B cell (primary cell): ENCODE measurements at regions not wholly inside any gene's neighbourhood (a gene's known extent, or its start where the extent isn't known, plus 50 kb on each side); places are given as distances from the start of the nearest gene placed in this dataset.

Source experiments
- ATAC-seq: fragments of 200-7000 bp; cut with Tn5 transposase; one replicate; pipeline ENCODE4 v1.10.0; 2021; ENCODE audit warnings: low read depth, mild to moderate bottlenecking, moderate number of reproducible peaks, moderate library complexity
- CTCF ChIA-PET: fragments of 350-600 bp; sonication (Branson Sonifier 250); formaldehyde crosslinking; loops from one replicate; lab custom pipeline; 2021; ENCODE audit warnings: antibody characterized with exemption, inconsistent platforms; lab: Charles Lee
- POLR2A ChIA-PET: fragments of 350-600 bp; sonication (Branson Sonifier 250); formaldehyde crosslinking; loops from one replicate; lab custom pipeline; 2021; ENCODE audit warnings: antibody characterized with exemption; lab: Charles Lee
- DNase-seq: peaks from one replicate; pipeline ENCODE4 v3.0.0; 2013
- H2AFZ ChIP-seq: 2 replicates; pipeline ENCODE4 v1.6.1; 2012; ENCODE audit warnings: mild to moderate bottlenecking, low read depth, low read length; ENCODE audit not compliant: insufficient read depth, poor library complexity, severe bottlenecking
- H3K27ac ChIP-seq, 2 donors: 1 replicate in 1 of 2; 2 replicates in 1 of 2; pipeline ENCODE4 v1.5.1; 2012 to 2013; ENCODE audit warnings: low read length in 2 of 2, mild to moderate bottlenecking in 2 of 2, moderate library complexity in 1 of 2
- H3K27me3 ChIP-seq, 4 experiments: fragments of 200-600 bp in 1 of 4; sonication (generic) in 1 of 4; replicated peaks in 1 of 4; 1 replicate in 2 of 4; 2 replicates in 2 of 4; pipeline versions ENCODE4 v1.6.1 to v1.7.0; 2013 to 2016; ENCODE audit warnings: low read length in 3 of 4, mild to moderate bottlenecking in 2 of 4, mixed read lengths in 1 of 4, moderate library complexity in 1 of 4; ENCODE audit not compliant: insufficient read depth in 4 of 4, control insufficient read depth in 3 of 4; ENCODE audit errors: control extremely low read depth in 1 of 4
- H3K36me3 ChIP-seq, 2 experiments: replicated peaks in 1 of 2; 1 replicate in 1 of 2; 2 replicates in 1 of 2; pipeline versions ENCODE4 v1.6.1 to v1.7.1; 2013; ENCODE audit warnings: low read length in 1 of 2; ENCODE audit not compliant: insufficient read depth in 2 of 2, control insufficient read depth in 1 of 2; ENCODE audit errors: control extremely low read depth in 1 of 2, extremely low read depth in 1 of 2
- H3K4me1 ChIP-seq, 2 donors: fragments of 200-600 bp in 1 of 2; sonication (generic) in 1 of 2; 1 replicate in 1 of 2; 2 replicates in 1 of 2; pipeline versions ENCODE4 v1.5.1 to v1.6.1; 2013 to 2017; ENCODE audit warnings: low read length in 2 of 2; ENCODE audit not compliant: control insufficient read depth in 2 of 2, insufficient read depth in 2 of 2
- H3K4me2 ChIP-seq: replicated peaks from 2 replicates; pipeline ENCODE3; 2012; ENCODE audit warnings: mild to moderate bottlenecking, low read depth, low read length; ENCODE audit not compliant: poor library complexity, severe bottlenecking
- H3K4me3 ChIP-seq, 5 experiments: fragments of 200-600 bp in 1 of 5; sonication (generic) in 1 of 5; 1 replicate in 3 of 5; 2 replicates in 2 of 5; pipeline versions ENCODE4 v1.5.1 to v1.7.0; 2011 to 2016; ENCODE audit warnings: low read length in 4 of 5, mild to moderate bottlenecking in 4 of 5, low read depth in 2 of 5, control low read depth in 1 of 5, moderate library complexity in 1 of 5; ENCODE audit not compliant: insufficient read depth in 1 of 5; ENCODE audit errors: control extremely low read depth in 1 of 5, extremely low read depth in 1 of 5
- H3K79me2 ChIP-seq: fragments of 200-600 bp; sonication (generic); one replicate; pipeline ENCODE4 v1.6.0; 2016; ENCODE audit warnings: low read length; ENCODE audit not compliant: control insufficient read depth, insufficient read depth
- H3K9ac ChIP-seq: fragments of 200-600 bp; sonication (generic); 2 replicates; pipeline ENCODE4 v1.6.1; 2017; ENCODE audit warnings: mild to moderate bottlenecking, low read length, moderate library complexity
- H3K9me3 ChIP-seq, 3 donors: one replicate each; pipeline versions ENCODE4 v1.6.1 to v1.7.1; 2013; ENCODE audit warnings: low read length in 2 of 3; ENCODE audit not compliant: control insufficient read depth in 2 of 3, insufficient read depth in 1 of 3; ENCODE audit errors: control extremely low read depth in 1 of 3
- H4K20me1 ChIP-seq: 2 replicates; pipeline ENCODE4 v1.6.0; 2012; ENCODE audit warnings: mild to moderate bottlenecking, low read length; ENCODE audit not compliant: insufficient read depth, control insufficient read depth, poor library complexity, severe bottlenecking
- H3K27ac Mint-ChIP-seq: one replicate; pipeline ENCODE4 v1.8.0; 2021; ENCODE audit warnings: mixed read lengths
- H3K27me3 Mint-ChIP-seq: one replicate; pipeline ENCODE4 v1.8.0; 2021; ENCODE audit warnings: mixed read lengths
- H3K4me1 Mint-ChIP-seq: one replicate; pipeline ENCODE4 v1.8.0; 2021; ENCODE audit warnings: mixed read lengths
- H3K4me3 Mint-ChIP-seq: one replicate; pipeline ENCODE4 v1.8.0; 2021; ENCODE audit warnings: mixed read lengths
- H3K9me3 Mint-ChIP-seq: one replicate; pipeline ENCODE4 v1.8.0; 2022; ENCODE audit warnings: mixed read lengths; ENCODE audit not compliant: insufficient read depth
- EZH2 ChIP-seq: IDR thresholded peaks from 2 replicates; pipeline ENCODE4 v1.6.1; 2012; ENCODE audit warnings: borderline replicate concordance, low read depth, mild to moderate bottlenecking, moderate library complexity, low read length; ENCODE audit not compliant: insufficient read depth, poor library complexity, severe bottlenecking
- WGBS: methylation state at CpG from one replicate; pipeline ENCODE4 v1.1.5; 2013; ENCODE audit warnings: missing lambda C conversion rate; ENCODE audit not compliant: insufficient coverage; 5-methylcytosine and 5-hydroxymethylcytosine counted together
- intact Hi-C: fragments of 100-400 bp; cut with micrococcal nuclease; formaldehyde crosslinking; loops from one replicate; pipeline ENCODE4 v1.10.0; 2022
- TF ChIP-seq, protein P1 (sequence below): fragments of 200-600 bp; IDR thresholded peaks from one replicate; pipeline ENCODE4 v1.8.0; 2022; ENCODE audit warnings: antibody characterized with exemption, mild to moderate bottlenecking

DNA sequence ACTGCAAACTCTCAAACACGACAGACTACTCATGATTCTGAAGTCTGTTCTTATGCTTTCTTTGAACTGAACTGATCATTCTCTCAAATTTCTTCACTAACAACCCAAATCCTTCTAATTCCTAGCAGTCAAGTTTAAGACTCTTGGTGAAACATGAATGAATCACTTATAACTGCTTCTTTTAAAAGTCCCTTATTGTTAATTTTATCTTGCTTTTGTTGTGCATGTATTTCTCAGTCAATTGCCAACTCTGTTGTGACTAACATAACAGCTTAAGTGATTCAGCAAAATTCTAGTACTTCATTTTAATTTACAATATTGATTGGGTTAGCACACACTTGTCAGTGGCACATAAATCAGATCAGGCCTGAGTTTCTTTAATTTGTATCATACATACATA lies 357.0 kb upstream of the FSIP2 start:
- no peaks in the 10 kb centered on the region for H3K4me1 Mint-ChIP-seq
- H3K4me1 ChIP-seq, result no peaks in the 10 kb centered on the region

DNA sequence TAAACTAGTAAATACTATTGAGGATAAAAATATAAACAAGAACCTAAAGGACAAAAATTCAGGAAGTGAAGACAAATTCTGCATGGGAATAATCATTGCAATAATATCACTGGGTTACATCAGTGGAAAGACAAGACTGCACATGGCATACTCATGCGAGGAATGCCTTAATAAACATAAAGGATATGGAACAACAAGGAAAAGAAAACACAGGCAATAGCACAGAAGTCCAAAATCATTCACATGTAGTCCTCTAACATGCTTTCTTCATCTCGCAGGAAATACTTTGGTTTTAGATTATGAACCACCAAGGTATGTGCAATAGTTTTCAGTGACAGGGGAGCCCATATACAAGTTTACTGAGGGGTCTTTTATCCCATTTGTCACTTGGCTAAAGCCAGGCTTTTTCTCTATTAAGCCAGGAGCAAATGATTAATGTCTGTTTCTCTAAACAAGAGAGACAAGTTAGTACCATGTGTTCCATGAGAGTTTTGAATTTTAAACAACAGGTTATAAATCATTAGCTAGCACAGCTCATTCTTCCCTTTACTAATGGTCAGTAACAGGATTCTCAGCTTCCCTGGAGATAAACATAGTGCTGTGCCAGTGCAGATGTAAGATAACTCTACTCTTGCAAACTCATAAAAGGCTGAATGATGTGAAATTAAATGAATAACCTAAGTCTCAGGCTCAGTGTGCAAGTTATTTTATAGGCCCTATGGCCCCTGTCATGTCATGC lies 353.6 kb upstream of the FSIP2 start:
- Histone ChIP-seq H2AFZ (no peak overlapping the region), H3K4me3 (no peak overlapping the region), H3K36me3 (no peaks in the 10 kb centered on the region), H3K9me3 (no peaks in the 10 kb centered on the region), H3K27ac (no peak overlapping the region), H3K9ac (no peak overlapping the region), H4K20me1 (no peaks in the 10 kb centered on the region), H3K4me1 (no peaks in the 10 kb centered on the region), H3K79me2 (no peaks in the 10 kb centered on the region), H3K4me2 (no peak overlapping the region), H3K27me3 (no peaks in the 10 kb centered on the region)
- Mint-ChIP-seq H3K9me3 (no peaks in the 10 kb centered on the region), H3K4me3 (no peak overlapping the region), H3K4me1 (no peaks in the 10 kb centered on the region), H3K27me3 (no peaks in the 10 kb centered on the region), H3K27ac (no peak overlapping the region)
- intact Hi-C loops, result no loop called here
- DNase-seq (no peak), ATAC-seq (no peak)
- CTCF ChIA-PET, result no interaction called here
- WGBS, result no CpG with 5 or more reads among the region's 2 CpGs
- no peak for TF ChIP-seq EZH2
- TF ChIP-seq, protein P1, sequence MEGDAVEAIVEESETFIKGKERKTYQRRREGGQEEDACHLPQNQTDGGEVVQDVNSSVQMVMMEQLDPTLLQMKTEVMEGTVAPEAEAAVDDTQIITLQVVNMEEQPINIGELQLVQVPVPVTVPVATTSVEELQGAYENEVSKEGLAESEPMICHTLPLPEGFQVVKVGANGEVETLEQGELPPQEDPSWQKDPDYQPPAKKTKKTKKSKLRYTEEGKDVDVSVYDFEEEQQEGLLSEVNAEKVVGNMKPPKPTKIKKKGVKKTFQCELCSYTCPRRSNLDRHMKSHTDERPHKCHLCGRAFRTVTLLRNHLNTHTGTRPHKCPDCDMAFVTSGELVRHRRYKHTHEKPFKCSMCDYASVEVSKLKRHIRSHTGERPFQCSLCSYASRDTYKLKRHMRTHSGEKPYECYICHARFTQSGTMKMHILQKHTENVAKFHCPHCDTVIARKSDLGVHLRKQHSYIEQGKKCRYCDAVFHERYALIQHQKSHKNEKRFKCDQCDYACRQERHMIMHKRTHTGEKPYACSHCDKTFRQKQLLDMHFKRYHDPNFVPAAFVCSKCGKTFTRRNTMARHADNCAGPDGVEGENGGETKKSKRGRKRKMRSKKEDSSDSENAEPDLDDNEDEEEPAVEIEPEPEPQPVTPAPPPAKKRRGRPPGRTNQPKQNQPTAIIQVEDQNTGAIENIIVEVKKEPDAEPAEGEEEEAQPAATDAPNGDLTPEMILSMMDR, result no peak
- POLR2A ChIA-PET, result no interaction called here

More for the DNA sequence above, 357.0 kb upstream of the FSIP2 start:
- no peak for DNase-seq
- POLR2A ChIA-PET, result no interaction called here
- intact Hi-C loops, result no loop called here
- H3K27ac ChIP-seq, result no peak overlapping the region
- no peak overlapping the region for H2AFZ ChIP-seq
- H3K4me3 ChIP-seq, result no peak overlapping the region
- no CpG with 5 or more reads among the region's 1 CpG for WGBS
- no peak for ATAC-seq
- H3K27me3 ChIP-seq, result no peaks in the 10 kb centered on the region
- Mint-ChIP-seq H3K27ac (no peak overlapping the region), H3K4me3 (no peak overlapping the region), H3K9me3 (no peaks in the 10 kb centered on the region), H3K27me3 (no peaks in the 10 kb centered on the region)
- CTCF ChIA-PET, result no interaction called here
- no peaks in the 10 kb centered on the region for H3K36me3 ChIP-seq
- peaks cover 0 to 7% (median 0%) of the 10 kb centered on the region in 3 donors for H3K9me3 ChIP-seq
- no peak overlapping the region for H3K4me2 ChIP-seq
- H3K9ac ChIP-seq, result no peak overlapping the region
- H3K79me2 ChIP-seq, result no peaks in the 10 kb centered on the region
- H4K20me1 ChIP-seq, result no peaks in the 10 kb centered on the region
- no peak for TF ChIP-seq EZH2
